Osteocyte (in vitro differentiated cells): ENCODE measurements at regions not wholly inside any gene's neighbourhood (a gene's known extent, or its start where the extent isn't known, plus 50 kb on each side); places are given as distances from the start of the nearest gene placed in this dataset.

ENCODE experiments used
- DNase-seq: peaks from one replicate; pipeline ENCODE4 v3.0.0; 2021; ENCODE audit warnings: mixed read lengths; ENCODE audit not compliant: unreplicated experiment; ENCODE audit errors: extremely low spot score
- H3K27ac Mint-ChIP-seq: one replicate; pipeline ENCODE4 v1.8.0; 2021; ENCODE audit warnings: mild to moderate bottlenecking, mixed read lengths; ENCODE audit not compliant: unreplicated experiment
- H3K27me3 Mint-ChIP-seq: one replicate; pipeline ENCODE4 v1.8.0; 2021; ENCODE audit warnings: mixed read lengths; ENCODE audit not compliant: unreplicated experiment
- H3K36me3 Mint-ChIP-seq: one replicate; pipeline ENCODE4 v1.8.0; 2021; ENCODE audit warnings: mixed read lengths; ENCODE audit not compliant: unreplicated experiment
- H3K4me1 Mint-ChIP-seq: one replicate; pipeline ENCODE4 v1.8.0; 2021; ENCODE audit warnings: mixed read lengths; ENCODE audit not compliant: unreplicated experiment
- H3K4me3 Mint-ChIP-seq: one replicate; pipeline ENCODE4 v1.8.0; 2021; ENCODE audit warnings: mild to moderate bottlenecking, moderate library complexity, mixed read lengths; ENCODE audit not compliant: unreplicated experiment
- H3K9me3 Mint-ChIP-seq: one replicate; pipeline ENCODE4 v1.8.0; 2021; ENCODE audit warnings: mixed read lengths; ENCODE audit not compliant: unreplicated experiment
- CTCF ChIP-seq: fragments of 200-600 bp; sonication (generic); IDR thresholded peaks from 2 replicates; pipeline ENCODE4 v1.5.0; 2021; ENCODE audit warnings: antibody characterized with exemption, mild to moderate bottlenecking, moderate library complexity

GRCh38 chr4:176963121-176963520 lies 170.4 kb upstream of the VEGFC start:
- Mint-ChIP-seq H3K9me3 (no peaks in the 10 kb centered on the region), H3K4me1 (no peaks in the 10 kb centered on the region), H3K27ac (no peak overlapping the region), H3K27me3 (no peaks in the 10 kb centered on the region), H3K4me3 (no peak overlapping the region), H3K36me3 (no peaks in the 10 kb centered on the region)
- TF ChIP-seq CTCF: no peak
- DNase-seq: no peak

GRCh38 chr4:176964116-176964691 lies 171.5 kb upstream of the VEGFC start:
- Mint-ChIP-seq H3K4me1 (no peaks in the 10 kb centered on the region), H3K27ac (no peak overlapping the region), H3K27me3 (no peaks in the 10 kb centered on the region), H3K36me3 (no peaks in the 10 kb centered on the region), H3K9me3 (no peaks in the 10 kb centered on the region), H3K4me3 (no peak overlapping the region)
- no peak for TF ChIP-seq CTCF
- no peak for DNase-seq

DNA sequence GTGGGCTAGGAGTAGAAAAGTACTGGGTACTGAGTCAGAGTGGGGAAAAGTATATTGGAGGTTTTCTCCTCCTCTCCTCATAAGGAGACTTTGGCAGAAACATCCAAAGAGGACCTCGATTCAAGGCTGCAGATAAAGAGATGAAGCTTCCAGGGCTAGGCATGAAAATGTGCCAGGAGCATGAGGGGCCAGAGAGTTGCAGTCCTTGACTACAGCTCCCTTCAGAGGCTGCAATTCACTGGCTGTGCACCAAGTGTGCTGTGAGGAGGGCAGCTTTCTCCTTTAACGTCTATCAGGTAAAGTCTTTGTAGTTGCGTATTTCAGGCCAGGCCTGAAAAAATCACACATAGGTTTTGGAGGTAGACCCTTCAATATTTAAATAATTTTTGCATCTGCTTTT lies 174.9 kb upstream of the VEGFC start:
- H3K27ac Mint-ChIP-seq: no peak overlapping the region
- H3K9me3 Mint-ChIP-seq: no peaks in the 10 kb centered on the region
- TF ChIP-seq CTCF: no peak
- no peak overlapping the region for H3K4me3 Mint-ChIP-seq
- H3K36me3 Mint-ChIP-seq: no peaks in the 10 kb centered on the region
- H3K4me1 Mint-ChIP-seq: no peaks in the 10 kb centered on the region
- no peak for DNase-seq
- no peaks in the 10 kb centered on the region for H3K27me3 Mint-ChIP-seq

GRCh38 chr4:176968094-176968493 lies 175.4 kb upstream of the VEGFC start:
- no peaks in the 10 kb centered on the region for H3K27me3 Mint-ChIP-seq
- H3K27ac Mint-ChIP-seq: no peak overlapping the region
- H3K9me3 Mint-ChIP-seq: no peaks in the 10 kb centered on the region
- DNase-seq: no peak
- H3K4me1 Mint-ChIP-seq: no peaks in the 10 kb centered on the region
- no peak overlapping the region for H3K4me3 Mint-ChIP-seq
- no peaks in the 10 kb centered on the region for H3K36me3 Mint-ChIP-seq
- TF ChIP-seq CTCF: no peak

DNA sequence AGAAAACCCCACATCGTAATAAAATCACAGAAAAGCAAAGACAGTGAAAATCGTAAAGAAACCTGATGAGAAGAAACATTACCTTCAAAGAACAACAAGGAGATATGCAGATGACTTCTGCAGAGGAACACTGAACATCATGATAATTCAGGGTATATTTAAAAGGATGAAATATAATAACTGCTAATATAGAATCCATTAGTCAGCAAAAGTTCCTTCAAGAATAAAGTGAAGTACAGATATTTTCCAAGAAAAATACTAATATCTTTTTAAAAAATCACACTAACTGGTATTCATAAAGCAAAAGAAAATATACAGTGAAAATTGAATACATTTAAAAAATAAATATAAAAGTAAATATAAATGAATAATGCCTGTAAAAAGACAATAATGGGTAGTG lies 176.3 kb upstream of the VEGFC start:
- H3K27me3 Mint-ChIP-seq: no peaks in the 10 kb centered on the region
- H3K27ac Mint-ChIP-seq: no peak overlapping the region
- no peaks in the 10 kb centered on the region for H3K36me3 Mint-ChIP-seq

More for the DNA sequence above, 176.3 kb upstream of the VEGFC start:
- no peak for DNase-seq
- Mint-ChIP-seq H3K4me3 (no peak overlapping the region), H3K9me3 (no peaks in the 10 kb centered on the region), H3K4me1 (no peaks in the 10 kb centered on the region)
- no peak for TF ChIP-seq CTCF
